ENCODE measurements at regions not wholly inside any gene's neighbourhood (a gene's known extent, or its start where the extent isn't known, plus 50 kb on each side); places are given as distances from the start of the nearest gene placed in this dataset.

GRCh38 chr16:50863644-50864144 lies 121.8 kb downstream of the CYLD start:
- TF ChIP-seq CTCF (IDR thresholded peaks at IDR 0.05; ENCODE audit: poor library complexity) = no peak
- no peak for TF ChIP-seq EZH2 (IDR thresholded peaks at IDR 0.05; ENCODE audit: borderline replicate concordance)
